Endothelial cell of umbilical vein (primary cell): ENCODE measurements at regions not wholly inside any gene's neighbourhood (a gene's known extent, or its start where the extent isn't known, plus 50 kb on each side); places are given as distances from the start of the nearest gene placed in this dataset.

Experiments
- TF ChIP-seq, protein P1 (sequence below), 2 donors: IDR thresholded peaks; 1 replicate in 1 of 2; 2 replicates in 1 of 2; pipeline ENCODE4 v1.5.1; 2011; ENCODE audit warnings: low read length in 2 of 2, mild to moderate bottlenecking in 2 of 2, moderate library complexity in 2 of 2, control low read depth in 1 of 2, inconsistent platforms in 1 of 2, low read depth in 1 of 2; ENCODE audit not compliant: insufficient read depth in 1 of 2; ENCODE audit errors: extremely low read depth in 1 of 2
- TF ChIP-seq, protein P2 (sequence below): IDR thresholded peaks from 2 replicates; pipeline ENCODE4 v1.6.1; 2011; ENCODE audit not compliant: insufficient read depth, insufficient read length

DNA sequence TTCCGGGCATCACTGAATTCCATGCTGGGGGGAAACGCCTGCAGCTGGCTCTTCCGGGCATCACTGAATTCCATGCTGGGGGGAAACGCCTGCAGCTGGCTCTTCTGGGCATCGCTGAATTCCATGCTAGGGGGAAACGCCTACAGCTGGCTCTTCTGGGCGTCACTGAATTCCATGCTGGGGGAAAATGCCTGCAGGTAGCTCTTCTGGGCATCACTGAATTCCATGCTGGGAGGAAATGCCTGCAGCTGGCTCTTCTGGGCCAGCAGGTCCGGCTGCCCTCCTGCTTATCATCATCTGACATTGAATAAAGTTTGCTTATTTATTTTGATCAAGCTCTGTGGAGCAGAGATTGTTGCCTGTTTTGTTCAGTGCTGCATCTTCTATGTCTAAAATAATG, 355.1 kb downstream of the SMOC2 start:
- TF ChIP-seq, protein P1, sequence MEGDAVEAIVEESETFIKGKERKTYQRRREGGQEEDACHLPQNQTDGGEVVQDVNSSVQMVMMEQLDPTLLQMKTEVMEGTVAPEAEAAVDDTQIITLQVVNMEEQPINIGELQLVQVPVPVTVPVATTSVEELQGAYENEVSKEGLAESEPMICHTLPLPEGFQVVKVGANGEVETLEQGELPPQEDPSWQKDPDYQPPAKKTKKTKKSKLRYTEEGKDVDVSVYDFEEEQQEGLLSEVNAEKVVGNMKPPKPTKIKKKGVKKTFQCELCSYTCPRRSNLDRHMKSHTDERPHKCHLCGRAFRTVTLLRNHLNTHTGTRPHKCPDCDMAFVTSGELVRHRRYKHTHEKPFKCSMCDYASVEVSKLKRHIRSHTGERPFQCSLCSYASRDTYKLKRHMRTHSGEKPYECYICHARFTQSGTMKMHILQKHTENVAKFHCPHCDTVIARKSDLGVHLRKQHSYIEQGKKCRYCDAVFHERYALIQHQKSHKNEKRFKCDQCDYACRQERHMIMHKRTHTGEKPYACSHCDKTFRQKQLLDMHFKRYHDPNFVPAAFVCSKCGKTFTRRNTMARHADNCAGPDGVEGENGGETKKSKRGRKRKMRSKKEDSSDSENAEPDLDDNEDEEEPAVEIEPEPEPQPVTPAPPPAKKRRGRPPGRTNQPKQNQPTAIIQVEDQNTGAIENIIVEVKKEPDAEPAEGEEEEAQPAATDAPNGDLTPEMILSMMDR (IDR thresholded peaks at IDR 0.05; ENCODE audit: extremely low read depth in 1 of 2, insufficient read depth in 1 of 2, low read depth in 1 of 2, low read length in 2 of 2): no peak
- TF ChIP-seq, protein P2, sequence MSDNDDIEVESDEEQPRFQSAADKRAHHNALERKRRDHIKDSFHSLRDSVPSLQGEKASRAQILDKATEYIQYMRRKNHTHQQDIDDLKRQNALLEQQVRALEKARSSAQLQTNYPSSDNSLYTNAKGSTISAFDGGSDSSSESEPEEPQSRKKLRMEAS: no peak
